Omental fat pad (tissue), 3 donors: ENCODE measurements at regions not wholly inside any gene's neighbourhood (a gene's known extent, or its start where the extent isn't known, plus 50 kb on each side); places are given as distances from the start of the nearest gene placed in this dataset. TPM values are rescaled to one million over a fixed set of nuclear protein-coding genes. Genes with fewer than 3 reads are reported as not detected.

Source experiments
- ATAC-seq: fragments of 150-250 bp; one replicate; pipeline ENCODE4 v1.9.1; 2016; ENCODE audit warnings: mild to moderate bottlenecking, moderate library complexity; ENCODE audit not compliant: low FRiP score
- DNase-seq: peaks from one replicate; pipeline ENCODE4 v3.0.0-alpha.2; 2019; ENCODE audit warnings: low spot score
- small RNA-seq: library from RNA; depleted of rRNA; stranded (forward); fragments of <200 nt; gene quantifications from one replicate; pipeline ENCODE3, GENCODE V24; 2016
- TF ChIP-seq, protein P1 (sequence below), 3 donors: fragments of 450-650 bp; IDR thresholded peaks; one replicate each; pipeline ENCODE4 v1.5.1; 2016 to 2017; ENCODE audit warnings: antibody characterized with exemption in 3 of 3, mild to moderate bottlenecking in 3 of 3, moderate library complexity in 2 of 3

DNA sequence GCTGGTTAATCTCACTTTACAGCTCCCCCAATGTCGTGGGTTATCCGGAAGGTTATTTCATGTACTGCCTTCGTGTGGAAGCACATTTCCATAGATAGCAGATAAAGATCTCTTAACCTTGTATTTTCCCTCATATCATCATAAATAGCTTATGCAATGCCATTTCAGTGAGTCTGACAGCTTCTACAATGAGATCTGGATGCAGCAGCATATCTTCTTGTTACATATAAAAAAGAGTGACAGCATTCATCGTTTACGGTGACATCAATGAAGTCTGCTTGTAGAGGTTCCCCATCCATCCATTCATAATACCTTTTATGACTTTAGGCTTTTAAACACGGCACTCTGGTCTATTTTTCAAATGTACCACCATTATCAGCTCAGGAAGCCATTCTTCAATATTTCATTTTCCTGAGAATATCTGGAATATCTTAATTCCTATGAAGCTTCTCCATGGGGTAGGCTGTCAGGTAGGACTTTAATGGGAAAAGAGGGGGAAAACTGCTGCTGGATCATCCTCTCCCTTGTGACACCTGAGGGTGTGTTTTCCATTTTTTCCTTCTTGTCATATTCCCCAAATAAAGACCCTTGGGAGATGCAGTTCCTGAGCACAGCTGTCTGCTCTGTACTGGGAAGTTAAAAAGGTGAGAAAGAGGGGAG is 51.9 kb upstream of the CTBP2 start:
- no peak for ATAC-seq
- DNase-seq: no peak
- TF ChIP-seq, protein P1, sequence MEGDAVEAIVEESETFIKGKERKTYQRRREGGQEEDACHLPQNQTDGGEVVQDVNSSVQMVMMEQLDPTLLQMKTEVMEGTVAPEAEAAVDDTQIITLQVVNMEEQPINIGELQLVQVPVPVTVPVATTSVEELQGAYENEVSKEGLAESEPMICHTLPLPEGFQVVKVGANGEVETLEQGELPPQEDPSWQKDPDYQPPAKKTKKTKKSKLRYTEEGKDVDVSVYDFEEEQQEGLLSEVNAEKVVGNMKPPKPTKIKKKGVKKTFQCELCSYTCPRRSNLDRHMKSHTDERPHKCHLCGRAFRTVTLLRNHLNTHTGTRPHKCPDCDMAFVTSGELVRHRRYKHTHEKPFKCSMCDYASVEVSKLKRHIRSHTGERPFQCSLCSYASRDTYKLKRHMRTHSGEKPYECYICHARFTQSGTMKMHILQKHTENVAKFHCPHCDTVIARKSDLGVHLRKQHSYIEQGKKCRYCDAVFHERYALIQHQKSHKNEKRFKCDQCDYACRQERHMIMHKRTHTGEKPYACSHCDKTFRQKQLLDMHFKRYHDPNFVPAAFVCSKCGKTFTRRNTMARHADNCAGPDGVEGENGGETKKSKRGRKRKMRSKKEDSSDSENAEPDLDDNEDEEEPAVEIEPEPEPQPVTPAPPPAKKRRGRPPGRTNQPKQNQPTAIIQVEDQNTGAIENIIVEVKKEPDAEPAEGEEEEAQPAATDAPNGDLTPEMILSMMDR (IDR thresholded peaks at IDR 0.05): no peak

Small RNA genes lying in the stretch of these regions (small RNA-seq; reads per million reads assigned to genes)
- not detected for gene RPS27P18
